A673 (cell line): ENCODE measurements at regions not wholly inside any gene's neighbourhood (a gene's known extent, or its start where the extent isn't known, plus 50 kb on each side); places are given as distances from the start of the nearest gene placed in this dataset.
"Not testable (repeated sequence)": the region's sequence is repeated elsewhere in the genome, so short reads cannot be mapped to it uniquely, and the experiment has no call there.

Experiments used
- CTCF ChIP-seq: fragments of 300-800, 200-600 bp; sonication (generic); conservative IDR thresholded peaks from 2 replicates; pipeline ENCODE4 v1.5.1; 2017; ENCODE audit warnings: low read depth, mild to moderate bottlenecking, antibody characterized with exemption, low read length, moderate library complexity, mixed read lengths
- EZH2 ChIP-seq: fragments of 200-600 bp; sonication (generic); IDR thresholded peaks from 2 replicates; pipeline ENCODE4 v1.6.1; 2017; ENCODE audit warnings: borderline replicate concordance, low read depth, mild to moderate bottlenecking, mixed read lengths, antibody characterized with exemption, low read length; ENCODE audit not compliant: poor library complexity, severe bottlenecking

DNA sequence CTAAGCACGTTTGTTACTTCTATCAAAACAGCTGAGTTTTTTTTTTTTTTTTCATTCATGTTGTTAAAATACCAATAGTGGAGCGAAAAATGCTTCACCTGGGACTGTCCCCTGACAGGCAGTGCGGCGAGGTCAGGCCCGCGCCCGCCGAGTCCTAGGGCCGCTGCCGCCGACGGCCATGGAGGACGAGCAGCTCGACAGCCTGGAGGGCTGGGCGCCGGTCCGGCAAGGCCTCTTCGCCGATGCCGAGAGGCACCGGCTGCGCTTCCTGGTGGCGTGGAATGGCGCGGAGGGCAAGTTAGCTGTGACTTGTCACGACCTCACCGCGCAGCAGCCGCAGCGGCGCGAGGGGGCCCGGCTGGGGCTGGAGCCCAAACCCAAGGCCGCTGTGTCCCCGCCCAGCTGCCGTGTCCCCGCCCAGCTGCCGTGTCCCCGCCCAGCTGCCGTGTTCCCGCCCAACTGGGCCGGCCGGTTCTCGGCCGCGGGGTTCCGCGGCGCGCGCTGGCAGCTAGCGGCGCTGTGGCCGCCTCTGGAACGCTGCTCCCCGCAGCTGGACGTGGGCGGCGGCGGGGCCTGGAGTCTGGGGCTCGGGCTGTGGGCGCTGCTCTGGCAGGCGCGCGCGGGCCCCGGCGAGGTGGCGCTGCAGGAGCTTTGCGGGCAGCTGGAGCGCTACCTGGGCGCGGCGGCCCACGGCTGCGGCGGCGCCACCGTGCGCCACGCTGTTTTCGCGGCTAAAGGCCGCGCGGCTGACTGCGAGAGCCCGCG is 56.7 kb upstream of the GOLGA8R start:
- TF ChIP-seq CTCF, EZH2: not testable (repeated sequence)
